SK-N-MC (cell line): ENCODE measurements at regions not wholly inside any gene's neighbourhood (a gene's known extent, or its start where the extent isn't known, plus 50 kb on each side); places are given as distances from the start of the nearest gene placed in this dataset.

Source experiments
- DNase-seq: peaks from one replicate; pipeline ENCODE4 v3.0.0-alpha.2; 2011; ENCODE audit warnings: low read depth, low spot score
- H3K27ac ChIP-seq: fragments of 200-600 bp; sonication (generic); 2 replicates; pipeline ENCODE4 v1.5.1; 2016; ENCODE audit warnings: mixed run types
- H3K36me3 ChIP-seq: fragments of 200-600 bp; sonication (generic); 2 replicates; pipeline ENCODE4 v1.6.1; 2017; ENCODE audit warnings: antibody characterized with exemption, low read length, mixed read lengths; ENCODE audit not compliant: insufficient read depth
- H3K4me3 ChIP-seq: fragments of 200-600 bp; sonication (generic); 2 replicates; pipeline ENCODE4 v1.5.1; 2016
- H3K9ac ChIP-seq: fragments of 200-600 bp; sonication (generic); 2 replicates; pipeline ENCODE4 v1.8.0; 2017; ENCODE audit warnings: mixed run types, mixed read lengths; ENCODE audit not compliant: insufficient read length
- H3K9me3 ChIP-seq: fragments of 200-600 bp; sonication (generic); 2 replicates; pipeline ENCODE4 v1.6.1; 2017; ENCODE audit warnings: low read depth, mild to moderate bottlenecking, antibody characterized with exemption, low read length, moderate library complexity, mixed read lengths
- EZH2 ChIP-seq: fragments of 200-600 bp; sonication (generic); IDR thresholded peaks from one replicate; pipeline ENCODE4 v1.6.1; 2017; ENCODE audit warnings: antibody characterized with exemption
- FOXP2 ChIP-seq: optimal IDR thresholded peaks from 2 replicates; pipeline ENCODE3; 2011; ENCODE audit warnings: mild to moderate bottlenecking, moderate library complexity; ENCODE audit not compliant: insufficient read depth; ENCODE audit errors: extremely low read length, control extremely low read depth
- POLR2AphosphoS5 ChIP-seq: IDR thresholded peaks from 2 replicates; pipeline ENCODE4 v1.6.1; 2012; ENCODE audit warnings: mild to moderate bottlenecking, low read depth, low read length, borderline replicate concordance

DNA sequence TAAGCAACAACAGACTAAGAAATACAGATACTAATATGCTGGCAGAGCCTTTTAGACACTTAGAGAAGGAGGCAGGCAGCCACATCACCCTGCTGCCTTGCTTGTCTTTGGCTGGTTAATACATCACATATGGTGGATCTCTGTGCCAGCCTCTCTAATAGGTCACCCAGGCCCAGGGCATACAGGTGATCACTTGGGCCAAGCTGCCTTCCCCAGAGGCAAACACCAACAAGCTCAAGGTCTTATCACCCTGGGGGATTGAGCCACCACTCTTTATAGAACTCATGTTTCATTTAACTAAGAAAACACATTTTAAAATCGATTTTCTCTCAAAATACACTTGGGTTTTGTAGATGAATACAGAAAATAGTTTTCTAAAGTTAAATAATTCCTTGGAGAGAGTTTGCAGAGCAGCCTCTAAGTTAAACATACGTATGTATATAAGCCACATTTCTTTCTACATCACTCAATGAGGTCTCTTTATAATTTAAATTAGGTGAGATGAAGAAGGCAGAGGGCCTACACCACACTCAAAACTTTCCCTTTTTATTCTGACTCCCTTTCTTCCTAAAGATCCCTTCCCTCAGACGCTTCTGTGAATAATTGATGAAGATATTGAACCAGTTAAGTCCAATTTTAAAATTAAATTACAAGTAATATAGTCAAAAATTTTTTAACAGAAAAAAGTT, 556.8 kb upstream of the GHITM start:
- Histone ChIP-seq H3K9ac (no peak overlapping the region), H3K27ac (no peak overlapping the region), H3K9me3 (no peaks in the 10 kb centered on the region), H3K36me3 (no peaks in the 10 kb centered on the region), H3K4me3 (no peak overlapping the region)
- TF ChIP-seq EZH2 (no peak), POLR2AphosphoS5 (no peak), FOXP2 (no peak)
- DNase-seq = no peak

DNA sequence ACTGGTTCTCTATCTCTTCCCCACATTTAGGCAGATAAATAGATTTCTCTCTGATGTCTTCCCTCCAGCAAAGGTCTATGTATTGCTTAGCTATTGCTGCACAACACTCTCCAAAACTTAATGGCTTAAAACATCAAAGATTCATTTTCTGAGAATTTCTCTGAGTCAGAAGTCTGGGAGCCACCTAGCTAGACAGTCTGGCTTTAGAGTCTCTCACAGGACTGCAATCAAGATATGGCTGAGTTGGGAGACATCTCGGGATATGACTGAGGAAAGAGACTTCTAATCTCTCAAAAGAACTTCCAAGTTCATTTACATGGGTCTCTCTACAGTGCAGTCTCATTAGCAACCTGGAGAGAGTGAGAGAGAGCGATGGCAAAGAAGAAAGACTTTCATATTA, 553.6 kb upstream of the GHITM start:
- Histone ChIP-seq H3K27ac (no peak overlapping the region), H3K9me3 (no peaks in the 10 kb centered on the region), H3K4me3 (no peak overlapping the region), H3K36me3 (no peaks in the 10 kb centered on the region), H3K9ac (no peak overlapping the region)
- no peak for DNase-seq
- no peak for TF ChIP-seq FOXP2
- TF ChIP-seq POLR2AphosphoS5 = no peak
- TF ChIP-seq EZH2 = no peak

DNA sequence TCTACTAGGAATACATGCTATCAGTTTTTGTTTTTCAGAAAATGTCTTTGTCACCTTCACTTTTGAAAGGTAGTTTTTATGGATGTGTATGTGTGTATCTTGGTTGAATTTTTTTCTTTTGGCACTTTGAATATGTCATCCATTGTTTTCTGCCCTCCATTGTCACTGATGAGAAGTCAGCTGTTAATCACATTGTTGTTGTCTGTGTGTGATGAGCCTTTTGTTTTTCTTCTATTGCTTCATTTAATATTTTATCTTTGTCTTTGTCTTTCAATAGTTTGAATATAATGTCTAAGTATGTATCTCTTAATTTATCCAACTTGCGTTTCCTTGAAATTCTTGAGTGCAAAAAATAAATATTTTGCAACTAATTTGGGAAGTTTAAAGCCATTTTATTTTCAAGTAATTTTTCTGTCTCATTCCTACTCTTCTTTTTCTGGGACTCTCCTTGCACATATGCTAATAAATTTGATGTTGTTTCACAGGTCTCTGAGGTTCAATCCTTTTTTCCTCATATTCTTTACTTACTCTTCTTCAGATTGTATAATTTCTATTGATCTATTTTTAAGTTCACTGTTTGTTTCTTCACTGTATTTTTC, 546.9 kb upstream of the GHITM start:
- H3K9me3 ChIP-seq = no peaks in the 10 kb centered on the region
- H3K4me3 ChIP-seq = no peak overlapping the region
- H3K36me3 ChIP-seq = no peaks in the 10 kb centered on the region
- no peak for TF ChIP-seq FOXP2
- no peak for TF ChIP-seq POLR2AphosphoS5
- TF ChIP-seq EZH2 = no peak
- H3K27ac ChIP-seq = no peak overlapping the region
- no peak for DNase-seq
- H3K9ac ChIP-seq = no peak overlapping the region

DNA sequence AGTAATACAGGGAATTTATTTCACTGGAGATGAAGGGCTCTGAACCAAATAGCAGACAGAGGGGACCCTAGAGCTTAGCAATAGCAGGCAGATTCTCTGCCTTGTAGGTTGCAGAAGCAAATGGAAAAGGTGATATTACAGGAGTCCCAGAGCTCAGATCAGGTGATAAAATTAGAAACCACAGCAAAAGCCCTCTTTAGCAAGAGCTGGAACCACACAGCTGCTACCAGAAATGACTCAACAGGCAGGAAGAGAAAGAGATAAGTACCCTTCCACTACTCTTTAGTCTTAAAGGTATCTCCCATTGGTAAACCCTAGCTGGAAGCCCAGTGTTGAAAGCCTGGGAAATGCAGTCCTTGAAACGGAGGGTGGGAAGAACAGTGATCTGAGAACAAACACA, 535.6 kb upstream of the GHITM start:
- no peak for DNase-seq
- Histone ChIP-seq H3K27ac (no peak overlapping the region), H3K9ac (no peak overlapping the region), H3K9me3 (no peaks in the 10 kb centered on the region), H3K4me3 (no peak overlapping the region), H3K36me3 (no peaks in the 10 kb centered on the region)
- no peak for TF ChIP-seq EZH2
- no peak for TF ChIP-seq FOXP2
- TF ChIP-seq POLR2AphosphoS5 = no peak

DNA sequence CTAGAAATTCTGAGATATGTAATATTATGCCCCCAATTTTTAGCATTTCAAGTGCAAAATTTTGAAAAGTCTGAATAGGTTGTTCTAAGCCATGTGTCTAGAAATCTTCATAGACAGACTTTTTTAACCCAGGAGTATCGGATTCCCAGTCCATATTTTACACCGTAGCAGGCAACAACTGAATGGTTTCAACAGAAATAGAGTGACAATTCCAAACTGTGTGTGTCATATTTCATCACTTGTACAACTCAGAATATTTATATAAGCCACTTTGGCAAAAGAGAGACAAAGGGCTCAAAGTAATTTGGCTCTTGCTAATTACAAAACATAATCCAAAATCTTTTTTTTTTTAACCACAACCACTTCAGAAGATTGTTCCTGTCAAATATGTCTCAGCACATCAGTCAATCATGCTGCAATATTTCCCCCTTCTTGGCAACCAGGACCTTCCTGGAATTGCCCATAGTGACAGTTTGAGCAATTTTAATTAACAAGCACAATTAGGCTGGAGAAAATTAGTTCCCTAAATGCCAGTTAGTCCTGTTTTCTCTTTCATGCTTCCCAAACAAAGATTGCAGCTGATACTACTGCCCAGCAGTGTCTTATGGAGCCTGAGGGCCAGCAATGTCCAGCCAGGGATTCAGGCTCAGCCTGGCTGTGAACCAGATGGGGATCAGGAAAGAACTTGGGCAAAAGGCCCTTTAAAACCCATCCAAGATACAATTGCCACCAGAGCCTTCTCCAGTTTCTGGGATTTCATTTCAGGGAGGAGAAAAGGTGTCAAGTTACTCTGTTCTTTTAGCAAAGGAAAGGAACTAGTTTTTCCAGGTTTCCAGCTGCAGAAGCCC, 533.3 kb upstream of the GHITM start:
- H3K9ac ChIP-seq = no peak overlapping the region
- H3K9me3 ChIP-seq = no peaks in the 10 kb centered on the region

DNA sequence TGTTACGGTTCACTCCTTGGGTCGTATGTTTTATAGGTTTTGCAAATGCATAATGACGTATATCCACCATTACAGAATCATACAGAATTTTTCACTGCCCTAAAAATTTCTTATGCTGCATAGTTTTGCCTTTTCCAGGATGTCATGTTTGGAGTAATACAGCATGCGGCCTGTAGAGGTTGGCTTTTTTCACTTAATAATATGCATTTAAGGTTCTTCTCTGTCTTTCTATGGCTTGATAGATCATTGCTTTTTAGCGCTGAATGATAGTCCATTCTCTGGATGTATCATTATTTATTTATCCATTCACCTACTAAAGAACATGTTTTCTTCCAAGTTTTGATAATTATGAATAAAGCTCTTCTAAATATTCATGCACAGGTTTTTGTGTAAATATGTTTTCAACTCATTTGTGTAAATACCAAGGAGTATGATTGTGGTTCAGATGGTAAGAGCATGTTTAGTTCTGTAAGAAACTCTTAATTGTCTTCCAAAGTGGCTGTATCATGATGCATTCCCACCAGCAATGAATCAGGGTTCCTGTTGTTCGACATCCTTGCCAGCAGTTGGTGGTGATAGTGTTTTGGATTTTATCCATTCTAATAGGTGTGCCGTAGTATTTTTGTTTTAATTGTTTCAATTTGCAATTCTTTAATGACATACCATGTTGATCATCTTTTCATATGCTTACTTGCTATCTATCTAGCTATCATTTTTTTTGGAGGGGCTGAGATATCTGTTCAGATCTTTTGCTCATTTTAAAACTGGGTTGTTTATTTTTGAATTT, 531.2 kb upstream of the GHITM start:
- Histone ChIP-seq H3K27ac (no peak overlapping the region), H3K36me3 (no peaks in the 10 kb centered on the region), H3K9me3 (no peaks in the 10 kb centered on the region), H3K9ac (no peak overlapping the region), H3K4me3 (no peak overlapping the region)
- no peak for DNase-seq
- TF ChIP-seq EZH2 = no peak
- no peak for TF ChIP-seq POLR2AphosphoS5

More for the DNA sequence above, 533.3 kb upstream of the GHITM start:
- no peak overlapping the region for H3K27ac ChIP-seq
- no peak overlapping the region for H3K4me3 ChIP-seq
- no peak for DNase-seq
- H3K36me3 ChIP-seq = no peaks in the 10 kb centered on the region
- TF ChIP-seq EZH2 = no peak
- TF ChIP-seq FOXP2 = no peak
- TF ChIP-seq POLR2AphosphoS5 = no peak

DNA sequence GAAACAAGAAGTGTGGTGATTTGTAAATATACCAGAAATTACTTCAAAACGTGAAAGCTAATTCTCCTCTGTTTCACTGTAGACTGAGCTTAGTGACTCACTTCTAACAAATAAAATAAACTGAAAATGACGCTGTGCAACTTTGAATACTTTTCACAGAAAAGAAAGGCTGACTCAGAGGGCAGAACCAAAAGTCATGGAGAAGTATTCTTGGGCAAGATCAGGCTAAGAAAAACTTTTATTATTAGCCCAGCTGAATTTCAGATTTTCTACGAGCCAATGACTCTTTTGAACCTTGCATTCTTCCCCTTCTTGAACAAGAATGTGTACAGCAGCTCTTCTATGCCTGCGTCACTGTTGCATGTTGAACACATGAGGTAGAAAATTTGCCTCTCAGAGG, 527.3 kb upstream of the GHITM start:
- TF ChIP-seq FOXP2 = no peak
- TF ChIP-seq EZH2 = no peak
- Histone ChIP-seq H3K4me3 (no peak overlapping the region), H3K9me3 (no peaks in the 10 kb centered on the region), H3K27ac (no peak overlapping the region), H3K36me3 (no peaks in the 10 kb centered on the region), H3K9ac (no peak overlapping the region)
- DNase-seq = no peak

DNA sequence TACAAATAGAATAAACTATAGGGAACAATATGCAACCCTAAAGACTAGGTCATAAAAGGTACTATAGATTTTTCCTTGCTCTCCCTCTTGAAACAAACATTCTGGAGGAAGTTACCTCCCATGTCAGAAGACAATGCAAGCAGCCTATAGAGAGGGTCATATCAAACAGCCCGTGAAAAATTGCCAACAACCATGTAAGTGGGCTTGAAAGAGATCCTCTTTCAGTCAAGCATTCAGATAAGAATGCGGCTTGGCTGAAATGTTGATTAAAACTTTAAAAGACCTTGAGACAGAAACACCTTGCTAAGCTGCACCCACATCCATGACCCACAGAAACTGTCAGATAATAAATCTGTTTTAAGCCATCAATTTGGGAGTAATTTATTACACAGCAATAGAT, 526.6 kb upstream of the GHITM start:
- H3K9ac ChIP-seq = no peak overlapping the region
- no peak overlapping the region for H3K27ac ChIP-seq
- no peak overlapping the region for H3K4me3 ChIP-seq
- H3K9me3 ChIP-seq = no peaks in the 10 kb centered on the region
- TF ChIP-seq EZH2 = no peak
- DNase-seq = no peak
- H3K36me3 ChIP-seq = no peaks in the 10 kb centered on the region
